ENCODE measurements at regions not wholly inside any gene's neighbourhood (a gene's known extent, or its start where the extent isn't known, plus 50 kb on each side); places are given as distances from the start of the nearest gene placed in this dataset.

DNA sequence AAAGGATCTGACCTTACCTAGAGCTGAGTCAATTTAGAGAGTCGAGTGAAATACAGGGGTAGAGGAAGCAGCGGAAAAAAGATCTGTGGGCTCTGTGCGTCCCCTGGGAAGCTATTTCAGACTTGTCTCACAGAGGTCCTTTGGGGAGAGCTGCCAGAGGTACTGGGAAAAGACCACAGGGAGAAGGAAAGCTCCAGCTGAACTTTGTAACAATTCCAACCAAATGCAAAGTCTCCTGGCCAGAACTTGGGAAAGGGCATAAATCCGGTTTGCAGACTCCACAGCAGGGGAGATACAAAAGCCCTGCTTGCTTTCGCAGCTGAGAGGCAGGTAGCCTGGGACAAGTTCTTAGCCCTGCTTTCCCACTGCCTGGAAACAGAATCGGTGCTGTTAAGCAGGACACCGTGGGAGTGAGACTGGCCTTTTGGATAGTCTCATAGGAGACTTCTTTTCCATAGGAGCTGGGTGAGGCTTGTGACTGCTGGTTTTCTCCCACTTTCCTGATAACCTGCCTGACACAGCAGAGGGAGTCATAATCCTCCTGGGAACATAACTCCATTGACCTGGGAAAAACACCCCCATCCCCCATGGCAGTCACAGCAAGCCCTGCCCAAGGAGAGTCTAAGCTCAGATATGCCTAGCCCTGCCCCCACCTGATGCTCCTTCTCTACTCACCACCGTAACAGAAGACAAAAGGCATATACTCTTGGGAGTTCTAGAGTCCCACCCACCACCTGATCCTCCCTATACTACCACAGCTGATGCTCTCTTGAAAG is 926.2 kb downstream of the KCNMA1 start:
- H3K27ac ChIP-seq (ENCODE audit: low read length): no peak overlapping the region
- DNase-seq: peak; percentile 9
- no peaks in the 10 kb centered on the region for H3K36me3 ChIP-seq (ENCODE audit: control insufficient read depth, insufficient read depth, low read length)
- 63% methylated on average over 7 of the region's 8 CpGs for WGBS (ENCODE audit: insufficient coverage)
- H3K27me3 ChIP-seq (ENCODE audit: control insufficient read depth, insufficient read depth, low read length): no peaks in the 10 kb centered on the region
- no peak overlapping the region for H3K4me3 ChIP-seq (ENCODE audit: low read length)
- no peaks in the 10 kb centered on the region for H3K4me1 ChIP-seq (ENCODE audit: control insufficient read depth, insufficient read depth, low read length)
- H3K9me3 ChIP-seq (replicated peaks; ENCODE audit: control insufficient read depth, low read depth, low read length): no peaks in the 10 kb centered on the region

DNA sequence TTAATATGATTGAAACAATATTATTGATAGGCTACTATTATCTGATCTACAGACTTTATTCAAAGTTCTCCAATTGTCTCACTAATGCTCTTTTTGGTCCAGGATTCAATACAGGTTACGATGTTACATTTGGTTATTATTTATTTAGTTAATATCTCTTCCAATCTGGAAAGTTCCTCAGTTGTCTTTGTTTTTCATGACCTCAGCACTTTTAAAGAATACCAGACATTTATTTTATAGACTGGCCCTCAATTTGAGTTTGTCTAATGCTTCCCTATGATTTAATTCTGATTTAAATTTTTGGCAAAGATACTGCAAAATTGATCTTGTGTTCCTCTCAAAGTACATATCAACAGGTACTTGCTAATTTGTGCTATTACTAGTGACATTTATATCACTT is 937.4 kb downstream of the KCNMA1 start:
- Histone ChIP-seq H3K9me3 (replicated peaks; ENCODE audit: control insufficient read depth, low read depth, low read length) (peaks cover 4% of the 10 kb centered on the region), H3K4me1 (ENCODE audit: control insufficient read depth, insufficient read depth, low read length) (no peaks in the 10 kb centered on the region), H3K27me3 (ENCODE audit: control insufficient read depth, insufficient read depth, low read length) (no peaks in the 10 kb centered on the region), H3K27ac (ENCODE audit: low read length) (no peak overlapping the region), H3K36me3 (ENCODE audit: control insufficient read depth, insufficient read depth, low read length) (no peaks in the 10 kb centered on the region), H3K4me3 (ENCODE audit: low read length) (no peak overlapping the region)
- no CpG with 5 or more reads among the region's 1 CpG for WGBS (ENCODE audit: insufficient coverage)
- no peak for DNase-seq

DNA sequence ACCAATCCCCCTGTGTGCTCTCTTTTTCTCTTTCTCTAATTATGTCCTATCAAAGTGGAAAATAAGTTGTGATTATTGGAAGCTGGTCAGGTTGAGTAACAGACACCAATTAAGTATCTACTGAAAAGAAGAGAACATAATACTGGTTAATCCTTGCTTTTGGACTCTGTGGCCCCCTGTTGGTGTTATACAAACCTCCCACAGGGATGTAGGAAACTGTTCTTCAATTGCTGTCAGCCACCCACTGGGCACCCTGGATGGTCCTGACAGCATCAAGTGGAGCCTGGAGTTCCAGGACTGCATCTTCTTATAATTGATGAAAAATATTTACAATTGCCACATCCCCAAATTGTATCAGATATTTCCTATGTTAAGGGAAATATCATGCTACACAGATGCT is 939.7 kb downstream of the KCNMA1 start:
- no peaks in the 10 kb centered on the region for H3K4me1 ChIP-seq (ENCODE audit: control insufficient read depth, insufficient read depth, low read length)
- no peak for DNase-seq
- H3K4me3 ChIP-seq (ENCODE audit: low read length): no peak overlapping the region
- no peak overlapping the region for H3K27ac ChIP-seq (ENCODE audit: low read length)
- no peaks in the 10 kb centered on the region for H3K27me3 ChIP-seq (ENCODE audit: control insufficient read depth, insufficient read depth, low read length)
- no peaks in the 10 kb centered on the region for H3K36me3 ChIP-seq (ENCODE audit: control insufficient read depth, insufficient read depth, low read length)
- peaks cover 4% of the 10 kb centered on the region for H3K9me3 ChIP-seq (replicated peaks; ENCODE audit: control insufficient read depth, low read depth, low read length)

DNA sequence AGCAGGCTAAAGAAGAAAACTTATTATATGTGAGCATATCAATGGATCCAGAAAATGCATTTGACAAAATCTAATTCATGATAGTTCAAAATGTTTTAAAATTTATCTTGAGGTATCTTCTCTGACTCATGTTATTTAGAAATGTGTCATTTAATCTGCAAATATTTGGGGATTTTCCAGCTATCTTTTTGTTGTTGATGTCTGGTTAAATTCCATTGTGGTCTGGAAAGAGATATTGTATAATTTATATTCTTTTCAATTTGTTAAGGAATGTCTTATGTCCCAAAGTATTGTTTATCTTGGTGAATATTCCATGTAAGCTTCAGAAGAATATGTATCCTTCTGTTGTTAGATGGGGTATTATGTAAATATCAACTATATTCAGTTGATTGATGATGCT is 942.5 kb downstream of the KCNMA1 start:
- Histone ChIP-seq H3K4me1 (ENCODE audit: control insufficient read depth, insufficient read depth, low read length) (no peaks in the 10 kb centered on the region), H3K27ac (ENCODE audit: low read length) (no peak overlapping the region), H3K27me3 (ENCODE audit: control insufficient read depth, insufficient read depth, low read length) (no peaks in the 10 kb centered on the region), H3K4me3 (ENCODE audit: low read length) (no peak overlapping the region), H3K9me3 (replicated peaks; ENCODE audit: control insufficient read depth, low read depth, low read length) (no peaks in the 10 kb centered on the region), H3K36me3 (ENCODE audit: control insufficient read depth, insufficient read depth, low read length) (no peaks in the 10 kb centered on the region)
- DNase-seq: no peak

DNA sequence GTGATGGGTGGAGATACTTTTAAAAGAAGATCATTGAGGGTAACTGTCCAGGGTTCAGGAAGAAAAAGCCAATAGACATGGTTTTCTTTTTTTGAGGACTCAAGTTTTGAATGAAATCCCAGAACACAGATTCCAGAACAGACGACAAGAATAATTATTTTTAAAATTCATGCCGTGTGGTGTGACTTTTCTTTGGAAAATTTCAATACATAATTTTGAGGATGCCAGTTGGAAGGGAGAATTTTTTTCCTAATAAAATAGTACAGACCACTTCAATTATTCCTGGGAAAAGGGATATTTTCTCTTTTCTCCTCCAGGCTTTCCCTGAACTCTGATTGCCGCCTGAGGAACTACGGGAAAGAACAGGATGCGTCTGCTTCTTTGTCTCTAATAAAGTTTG is 951.4 kb downstream of the KCNMA1 start:
- peak; percentile 64 for DNase-seq
- no peaks in the 10 kb centered on the region for H3K9me3 ChIP-seq (replicated peaks; ENCODE audit: control insufficient read depth, low read depth, low read length)
- no peaks in the 10 kb centered on the region for H3K27me3 ChIP-seq (ENCODE audit: control insufficient read depth, insufficient read depth, low read length)
- H3K36me3 ChIP-seq (ENCODE audit: control insufficient read depth, insufficient read depth, low read length): no peaks in the 10 kb centered on the region
- 50% methylated on average over 3 of the region's 5 CpGs for WGBS (ENCODE audit: insufficient coverage)
- no peaks in the 10 kb centered on the region for H3K4me1 ChIP-seq (ENCODE audit: control insufficient read depth, insufficient read depth, low read length)
- H3K27ac ChIP-seq (ENCODE audit: low read length): no peak overlapping the region
- no peak overlapping the region for H3K4me3 ChIP-seq (ENCODE audit: low read length)

DNA sequence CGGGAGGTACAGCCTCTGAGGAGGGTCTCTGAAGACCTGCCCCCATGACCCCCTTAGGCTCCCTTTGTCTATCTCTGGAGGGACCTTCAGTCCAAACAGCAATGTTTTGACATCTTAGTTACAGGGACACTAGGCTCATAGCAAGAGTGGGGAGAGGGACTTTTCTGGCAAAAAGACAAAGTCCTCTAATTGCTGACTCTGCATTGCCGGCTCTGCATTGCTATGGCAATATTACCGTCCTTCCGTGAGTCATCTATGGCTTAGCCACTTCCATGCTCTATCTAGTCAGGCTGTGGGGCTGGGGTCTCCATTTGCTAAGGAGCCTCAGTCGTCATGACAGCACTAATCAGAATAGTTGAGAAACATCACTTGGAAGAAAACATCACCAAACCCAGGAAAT is 952.6 kb downstream of the KCNMA1 start:
- 77% methylated on average over 3 of the region's 5 CpGs for WGBS (ENCODE audit: insufficient coverage)
- no peak overlapping the region for H3K27ac ChIP-seq (ENCODE audit: low read length)

DNA sequence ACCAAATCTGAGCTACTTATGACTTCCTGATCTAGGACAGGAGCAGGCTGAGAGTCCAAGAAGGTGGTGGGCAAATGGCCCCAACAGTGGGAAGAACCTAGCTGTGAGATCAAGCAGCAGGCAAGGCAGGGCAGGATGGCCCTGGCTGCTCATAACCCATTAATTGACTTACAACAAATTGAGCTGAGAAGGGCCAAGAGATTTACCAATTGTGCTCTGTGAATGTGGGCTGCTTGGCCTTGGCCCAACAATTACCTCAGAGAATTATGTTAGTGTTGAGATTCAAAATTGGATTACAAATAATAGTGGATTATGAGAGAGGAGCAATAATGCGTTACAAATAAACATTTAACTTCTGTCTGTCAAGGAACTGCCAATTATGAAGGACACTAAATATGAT is 956.5 kb downstream of the KCNMA1 start:
- Histone ChIP-seq H3K4me1 (ENCODE audit: control insufficient read depth, insufficient read depth, low read length) (peaks cover 2% of the 10 kb centered on the region), H3K27ac (ENCODE audit: low read length) (no peak overlapping the region), H3K36me3 (ENCODE audit: control insufficient read depth, insufficient read depth, low read length) (no peaks in the 10 kb centered on the region), H3K27me3 (ENCODE audit: control insufficient read depth, insufficient read depth, low read length) (no peaks in the 10 kb centered on the region), H3K4me3 (ENCODE audit: low read length) (no peak overlapping the region), H3K9me3 (replicated peaks; ENCODE audit: control insufficient read depth, low read depth, low read length) (no peaks in the 10 kb centered on the region)
- no CpG with 5 or more reads among the region's 1 CpG for WGBS (ENCODE audit: insufficient coverage)
- no peak for DNase-seq

More for the DNA sequence above, 952.6 kb downstream of the KCNMA1 start:
- no peak overlapping the region for H3K4me3 ChIP-seq (ENCODE audit: low read length)
- DNase-seq: no peak
- no peaks in the 10 kb centered on the region for H3K4me1 ChIP-seq (ENCODE audit: control insufficient read depth, insufficient read depth, low read length)
- H3K36me3 ChIP-seq (ENCODE audit: control insufficient read depth, insufficient read depth, low read length): no peaks in the 10 kb centered on the region
- no peaks in the 10 kb centered on the region for H3K27me3 ChIP-seq (ENCODE audit: control insufficient read depth, insufficient read depth, low read length)
- H3K9me3 ChIP-seq (replicated peaks; ENCODE audit: control insufficient read depth, low read depth, low read length): no peaks in the 10 kb centered on the region

DNA sequence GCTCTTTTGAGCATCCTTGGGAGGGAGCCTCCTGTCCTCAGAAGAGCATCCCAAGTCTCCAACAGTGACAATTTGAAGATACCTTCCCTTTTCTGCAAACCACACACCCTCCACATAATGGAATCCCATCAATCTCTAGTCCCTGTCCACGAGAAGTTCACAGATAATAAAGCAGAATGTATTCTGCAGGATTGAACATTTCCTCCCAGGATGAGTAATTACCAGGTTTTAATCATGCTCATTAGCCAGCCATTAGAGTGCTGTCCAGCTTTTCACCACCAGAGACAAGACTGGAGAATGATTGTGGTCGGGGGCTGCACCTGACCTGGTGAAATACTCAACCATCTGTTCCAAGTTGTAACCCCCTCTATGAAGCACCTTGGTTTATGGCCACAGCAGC is 958.6 kb downstream of the KCNMA1 start:
- WGBS (ENCODE audit: insufficient coverage): no CpG with 5 or more reads among the region's 2 CpGs
- DNase-seq: no peak
- no peaks in the 10 kb centered on the region for H3K36me3 ChIP-seq (ENCODE audit: control insufficient read depth, insufficient read depth, low read length)

DNA sequence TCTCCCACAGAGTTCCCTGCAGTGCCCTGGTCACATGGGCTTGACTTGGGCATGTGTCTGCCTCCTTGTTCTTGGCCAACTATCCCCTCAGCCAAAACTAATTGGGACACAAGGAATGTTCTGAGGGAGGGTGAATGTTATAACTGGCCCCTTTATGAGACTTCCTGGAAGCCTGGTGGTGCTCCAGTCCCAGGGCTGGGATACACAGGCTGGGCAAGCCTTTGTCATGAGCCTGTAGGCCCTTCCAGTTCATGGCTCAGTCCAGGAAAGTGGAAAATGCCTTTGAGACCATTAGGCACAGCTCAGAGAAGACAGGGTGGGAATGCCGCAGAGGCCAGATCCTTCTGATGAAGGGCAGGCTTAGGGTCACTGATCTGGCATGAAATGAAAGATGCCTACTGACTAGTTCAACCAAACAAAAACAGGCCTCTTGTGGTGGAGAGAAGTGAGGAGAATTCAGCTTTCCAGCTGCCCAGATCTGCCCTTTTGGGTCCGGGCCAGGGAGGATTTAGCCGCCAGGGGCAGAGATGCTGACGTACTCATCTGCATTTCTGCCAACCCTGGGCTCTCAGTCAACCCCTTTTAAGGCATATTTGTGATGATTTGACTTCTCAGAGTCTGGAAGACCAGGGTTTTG is 961.5 kb downstream of the KCNMA1 start:
- Histone ChIP-seq H3K36me3 (ENCODE audit: control insufficient read depth, insufficient read depth, low read length) (no peaks in the 10 kb centered on the region), H3K4me1 (ENCODE audit: control insufficient read depth, insufficient read depth, low read length) (peaks cover 10% of the 10 kb centered on the region), H3K4me3 (ENCODE audit: low read length) (no peak overlapping the region), H3K9me3 (replicated peaks; ENCODE audit: control insufficient read depth, low read depth, low read length) (no peaks in the 10 kb centered on the region), H3K27me3 (ENCODE audit: control insufficient read depth, insufficient read depth, low read length) (no peaks in the 10 kb centered on the region), H3K27ac (ENCODE audit: low read length) (peak overlapping the region; percentile 69)
- DNase-seq: peak; percentile 86
- WGBS (ENCODE audit: insufficient coverage): 82% methylated on average over 3 of the region's 4 CpGs

More for the DNA sequence above, 958.6 kb downstream of the KCNMA1 start:
- no peak overlapping the region for H3K27ac ChIP-seq (ENCODE audit: low read length)
- no peak overlapping the region for H3K4me3 ChIP-seq (ENCODE audit: low read length)
- no peaks in the 10 kb centered on the region for H3K9me3 ChIP-seq (replicated peaks; ENCODE audit: control insufficient read depth, low read depth, low read length)
- no peaks in the 10 kb centered on the region for H3K27me3 ChIP-seq (ENCODE audit: control insufficient read depth, insufficient read depth, low read length)
- peaks cover 10% of the 10 kb centered on the region for H3K4me1 ChIP-seq (ENCODE audit: control insufficient read depth, insufficient read depth, low read length)

DNA sequence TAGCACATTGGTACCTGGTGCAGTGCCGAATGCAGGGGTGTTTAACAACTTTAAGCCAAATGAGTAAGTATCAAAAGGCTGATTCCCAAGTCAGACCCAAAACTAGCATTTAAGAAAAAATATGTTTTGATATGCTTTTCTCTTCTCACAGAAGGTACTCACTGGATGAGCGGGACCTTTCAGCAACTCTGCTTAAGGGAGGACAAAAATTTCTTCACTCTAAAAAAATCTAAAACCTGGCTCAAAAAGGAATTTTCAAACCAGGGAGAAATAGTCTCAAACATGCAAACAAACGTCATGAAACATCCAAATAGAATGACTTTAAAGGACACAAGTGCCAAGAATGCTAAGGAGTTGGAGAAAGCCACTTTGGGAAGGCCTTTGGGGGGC is 962.1 kb downstream of the KCNMA1 start:
- WGBS (ENCODE audit: insufficient coverage): no CpG with 5 or more reads among the region's 3 CpGs
- H3K4me1 ChIP-seq (ENCODE audit: control insufficient read depth, insufficient read depth, low read length): peaks cover 10% of the 10 kb centered on the region
- no peak overlapping the region for H3K4me3 ChIP-seq (ENCODE audit: low read length)
- no peaks in the 10 kb centered on the region for H3K9me3 ChIP-seq (replicated peaks; ENCODE audit: control insufficient read depth, low read depth, low read length)
- H3K27ac ChIP-seq (ENCODE audit: low read length): peak overlapping the region; percentile 69
- H3K36me3 ChIP-seq (ENCODE audit: control insufficient read depth, insufficient read depth, low read length): no peaks in the 10 kb centered on the region
- H3K27me3 ChIP-seq (ENCODE audit: control insufficient read depth, insufficient read depth, low read length): no peaks in the 10 kb centered on the region
- no peak for DNase-seq
